G401.6 (cell line): ENCODE measurements at regions not wholly inside any gene's neighbourhood (a gene's known extent, or its start where the extent isn't known, plus 50 kb on each side); places are given as distances from the start of the nearest gene placed in this dataset.

Experiments
- FAIRE-seq: peaks from 2 replicates; lab custom pipeline; 2012; peaks lifted over from hg19 to GRCh38; lab: Jason Lieb, UNC

DNA sequence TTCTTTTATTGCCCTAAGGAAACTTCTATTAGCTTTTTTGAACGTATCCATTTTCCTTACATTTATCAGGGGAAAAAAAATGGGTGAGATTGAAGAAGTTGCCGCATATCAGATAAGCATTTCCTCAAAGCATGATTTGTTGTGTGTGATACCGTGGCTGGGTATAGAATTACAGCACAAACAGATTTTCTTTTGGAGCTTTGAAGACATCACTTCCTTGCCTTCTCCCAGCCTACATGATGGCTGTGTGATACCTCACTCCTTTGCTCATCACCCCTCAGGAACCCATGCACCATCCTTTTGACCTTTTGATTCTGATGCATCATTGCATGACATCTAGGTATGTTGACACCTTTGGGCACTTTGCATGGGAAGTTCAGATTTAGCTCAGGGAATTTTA, 1155.3 kb downstream of the BRD1 start:
- no peak for FAIRE-seq

DNA sequence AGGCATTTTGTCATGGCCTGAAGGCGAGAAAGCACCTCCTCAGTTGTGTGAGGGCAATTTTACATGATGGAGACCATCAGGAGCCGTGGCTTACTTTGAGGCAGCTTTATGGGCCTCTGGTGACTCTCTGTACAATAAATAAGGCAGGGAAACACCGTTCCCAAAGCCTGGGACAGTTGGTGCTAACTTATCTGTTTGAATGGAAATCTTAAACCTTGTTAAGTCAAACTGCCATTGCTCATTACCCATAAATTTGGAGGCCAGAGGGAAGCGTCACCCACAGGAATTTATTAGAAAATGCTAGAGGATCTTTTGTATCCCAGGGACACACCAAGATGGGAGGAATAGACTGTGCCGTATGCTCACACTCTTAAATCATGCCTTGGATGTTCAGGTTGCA, 1156.9 kb downstream of the BRD1 start:
- no peak for FAIRE-seq

DNA sequence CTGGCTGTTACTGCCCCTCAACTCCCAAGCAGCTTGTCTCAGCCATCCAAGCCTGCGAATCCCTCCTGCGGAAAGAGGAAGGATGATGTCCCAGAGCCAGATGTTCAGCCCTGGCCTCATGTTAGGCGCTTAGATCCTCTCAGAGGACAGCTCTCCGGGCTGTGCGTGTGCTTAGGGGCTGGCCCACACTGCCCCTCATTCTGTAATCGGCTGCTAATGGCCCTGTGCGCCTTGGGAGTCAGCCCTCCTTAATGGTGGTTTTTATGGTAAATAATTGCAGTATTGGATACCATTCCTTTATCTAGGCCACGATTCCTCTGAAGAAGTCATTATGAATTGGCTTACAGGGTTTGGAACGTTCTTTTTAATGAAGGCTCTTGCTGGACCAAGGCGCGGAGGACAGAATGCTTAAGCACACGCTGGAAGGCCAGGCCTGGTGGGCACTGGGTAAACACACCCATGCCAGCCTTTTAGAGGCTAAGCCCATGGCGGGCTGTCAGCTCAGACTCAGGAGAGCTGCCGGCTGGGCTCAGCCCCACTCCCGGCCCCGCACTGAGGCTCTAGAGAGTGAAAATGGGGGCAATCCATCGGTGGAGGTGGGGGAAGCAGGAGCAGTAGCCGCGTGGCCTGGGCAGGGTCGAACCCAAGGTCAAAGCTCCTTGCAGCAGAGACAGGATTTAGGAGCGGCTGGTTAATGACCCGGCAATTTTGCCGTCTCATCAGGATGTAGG, 1157.5 kb downstream of the BRD1 start:
- FAIRE-seq, result no peak

DNA sequence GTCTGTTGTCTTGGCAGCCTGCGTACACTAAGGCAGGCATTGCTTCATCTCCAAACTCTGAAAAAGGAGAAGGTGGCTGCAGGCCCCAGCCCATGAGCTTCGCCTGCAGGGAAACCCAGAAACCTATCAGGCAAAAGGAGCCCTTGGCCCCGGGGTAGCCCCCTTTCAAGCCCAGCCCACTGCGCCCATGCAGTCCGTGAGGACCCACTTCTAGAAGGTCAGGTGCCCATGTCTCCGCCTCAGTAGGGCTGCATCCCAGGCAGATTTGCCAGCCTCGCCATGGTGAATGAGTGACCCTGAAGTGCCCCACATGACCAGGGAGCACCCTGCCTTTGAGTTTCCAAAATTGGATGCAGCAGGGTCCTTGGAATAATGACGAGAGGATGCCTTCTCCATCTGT, 1158.4 kb downstream of the BRD1 start:
- FAIRE-seq, result no peak

DNA sequence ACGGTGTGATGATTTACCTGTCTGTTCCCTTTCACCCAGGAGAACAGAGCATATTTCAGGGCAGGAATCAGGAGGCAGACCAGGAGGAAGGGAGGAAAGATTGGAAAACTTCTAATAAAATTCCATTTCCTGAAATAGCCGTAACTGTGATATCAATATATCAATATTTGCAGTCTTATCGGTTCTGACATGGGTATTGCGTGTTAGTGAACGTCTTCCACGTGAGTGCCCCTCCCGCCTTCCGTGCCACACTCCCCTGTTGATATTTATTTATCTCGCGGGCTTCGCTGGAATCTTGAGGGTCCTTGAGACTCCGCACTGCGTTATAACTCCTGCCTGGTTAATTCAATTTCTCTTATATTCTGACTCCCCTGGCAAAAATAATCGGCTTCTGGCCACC, 1160.4 kb downstream of the BRD1 start:
- FAIRE-seq, result no peak

DNA sequence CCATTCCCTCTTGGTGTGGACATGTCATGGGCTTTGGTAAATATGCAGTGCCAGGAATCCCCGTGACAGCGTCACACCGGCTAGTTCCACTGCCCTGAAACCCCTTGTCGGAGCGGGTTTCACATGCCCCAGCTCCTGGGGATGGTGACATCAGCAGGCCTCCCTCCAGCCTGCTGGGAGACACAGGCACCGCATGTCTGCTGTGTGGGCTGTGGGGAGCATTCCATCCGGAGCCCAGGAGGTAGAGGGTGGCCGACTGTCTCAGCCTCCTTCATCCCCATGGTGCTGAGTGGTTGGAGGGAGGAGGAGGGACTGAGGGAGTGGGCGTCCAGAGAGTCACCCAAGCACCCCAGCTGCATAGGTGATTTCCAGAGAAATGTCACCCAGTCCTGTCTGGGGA, 1161.1 kb downstream of the BRD1 start:
- no peak for FAIRE-seq

DNA sequence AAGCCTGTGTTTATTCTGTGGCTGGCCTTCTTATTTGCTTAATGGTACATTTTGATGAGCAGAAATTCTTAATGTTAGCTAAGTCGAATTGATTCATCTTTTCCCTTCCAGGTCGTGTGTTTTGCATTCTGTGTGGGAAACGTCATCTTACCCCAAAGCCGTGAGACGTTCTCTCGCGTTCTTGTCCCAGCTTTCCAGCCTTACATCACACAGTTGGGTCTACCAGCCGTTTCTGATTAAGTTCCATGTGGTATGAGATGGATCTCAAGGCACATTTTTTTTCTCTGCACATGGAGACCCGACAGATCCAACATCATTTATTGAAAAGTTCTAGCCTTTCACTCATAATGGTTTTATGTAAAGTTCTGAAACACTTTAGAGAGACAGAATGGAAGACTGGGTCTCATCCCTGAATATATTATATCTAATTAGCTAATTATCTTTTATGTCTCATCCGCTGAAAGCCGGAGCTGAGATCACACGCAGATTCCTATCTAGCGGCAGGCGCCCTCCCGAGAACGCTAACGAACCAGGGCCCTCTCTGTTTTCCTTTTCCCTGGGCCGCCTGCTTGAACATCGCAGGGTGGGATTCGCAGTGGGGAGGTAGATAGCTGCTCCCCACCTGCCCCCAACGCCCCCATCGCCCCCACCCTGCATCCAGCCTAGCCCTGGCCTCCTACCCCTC, 1162.2 kb downstream of the BRD1 start:
- FAIRE-seq, result no peak

DNA sequence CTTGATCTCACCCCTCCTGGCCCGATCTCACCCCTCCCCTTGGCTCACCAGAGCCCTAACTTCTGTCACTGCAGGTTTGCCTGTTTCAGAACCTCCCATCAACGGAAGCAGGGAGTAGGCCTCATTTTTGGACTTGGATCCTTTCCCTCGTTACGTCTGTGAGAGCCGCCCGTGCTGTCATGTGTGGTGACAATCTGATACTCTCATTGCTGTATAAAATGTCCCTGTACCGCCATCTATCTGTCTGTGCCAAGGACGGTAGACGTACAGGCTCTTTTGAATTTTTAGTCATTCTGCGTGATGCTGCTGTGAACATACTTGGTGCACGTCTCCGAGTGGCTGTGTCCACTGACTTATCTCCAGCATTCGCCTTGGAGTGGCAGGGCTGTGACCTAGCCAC, 1163.1 kb downstream of the BRD1 start:
- FAIRE-seq, result no peak

DNA sequence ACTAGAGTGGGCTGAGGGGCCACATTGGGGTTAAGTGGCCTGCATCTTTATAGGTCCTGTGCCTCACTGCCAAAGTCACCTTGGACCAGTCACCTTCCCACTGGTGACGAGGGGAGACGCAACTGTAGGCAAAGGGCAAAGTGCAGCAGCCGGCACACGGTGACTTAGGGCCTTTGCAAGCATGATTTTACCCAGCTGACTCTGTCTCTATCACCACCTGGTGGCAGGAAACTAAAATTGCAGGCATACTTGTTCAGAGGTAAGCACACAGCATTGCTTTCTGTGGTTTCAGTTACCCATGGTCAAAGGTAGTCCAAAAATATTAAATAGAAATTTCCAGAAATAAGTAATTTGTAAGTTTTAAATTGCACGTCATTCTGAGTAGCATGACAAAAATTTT, 1164.4 kb downstream of the BRD1 start:
- FAIRE-seq, result no peak

DNA sequence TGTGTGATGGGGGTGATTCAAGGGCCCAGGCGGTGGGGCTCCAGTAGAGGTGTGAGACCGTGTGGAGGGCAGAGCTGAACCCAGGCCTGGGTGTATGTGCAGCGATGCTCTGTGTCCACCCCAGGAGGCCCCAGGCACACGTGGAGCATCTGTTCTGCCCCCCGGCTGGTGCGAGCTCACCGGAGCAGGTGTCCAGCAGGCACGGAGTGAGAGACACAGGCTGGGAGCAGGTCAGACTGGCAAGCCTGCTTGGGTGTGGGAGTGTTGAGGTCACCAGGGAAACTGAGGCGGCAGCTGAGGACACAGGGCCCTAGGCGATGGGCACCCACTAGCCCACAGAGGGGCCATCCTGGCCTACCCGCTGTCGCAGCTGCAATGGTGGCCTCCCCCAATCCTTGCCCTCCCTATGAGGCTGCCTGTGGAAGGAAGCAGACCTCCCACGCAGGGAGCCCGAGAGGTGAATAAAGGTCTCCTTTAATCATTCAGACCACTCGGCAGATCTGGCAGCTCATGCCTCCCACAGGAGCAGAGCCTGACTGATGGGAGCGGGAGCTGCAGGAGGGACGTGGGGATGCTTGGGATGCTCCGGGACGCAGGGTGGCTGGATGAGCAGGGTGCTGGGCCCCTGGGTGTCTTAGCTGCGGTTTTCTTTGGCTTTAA, 1165.1 kb downstream of the BRD1 start:
- FAIRE-seq, result no peak

DNA sequence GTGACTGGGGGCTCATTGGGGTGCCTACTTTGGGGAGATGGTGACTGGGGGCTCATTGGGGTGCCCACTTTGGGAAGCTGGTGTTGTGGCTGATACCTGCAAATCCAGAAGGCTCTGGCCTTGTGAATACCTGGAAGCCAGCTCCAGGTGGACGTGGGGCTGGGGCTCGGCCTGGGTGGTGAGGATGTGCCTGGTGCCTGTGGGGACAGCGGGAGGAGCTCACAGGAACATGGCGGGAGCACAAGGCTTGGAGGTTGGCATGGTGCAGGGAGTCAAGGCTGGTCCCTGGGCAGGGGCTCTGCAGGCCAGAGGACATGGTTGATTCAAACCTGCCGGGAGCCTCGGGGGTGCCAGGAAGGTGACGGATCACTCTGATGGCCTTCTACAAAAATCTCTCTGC, 1165.7 kb downstream of the BRD1 start:
- FAIRE-seq, result no peak

DNA sequence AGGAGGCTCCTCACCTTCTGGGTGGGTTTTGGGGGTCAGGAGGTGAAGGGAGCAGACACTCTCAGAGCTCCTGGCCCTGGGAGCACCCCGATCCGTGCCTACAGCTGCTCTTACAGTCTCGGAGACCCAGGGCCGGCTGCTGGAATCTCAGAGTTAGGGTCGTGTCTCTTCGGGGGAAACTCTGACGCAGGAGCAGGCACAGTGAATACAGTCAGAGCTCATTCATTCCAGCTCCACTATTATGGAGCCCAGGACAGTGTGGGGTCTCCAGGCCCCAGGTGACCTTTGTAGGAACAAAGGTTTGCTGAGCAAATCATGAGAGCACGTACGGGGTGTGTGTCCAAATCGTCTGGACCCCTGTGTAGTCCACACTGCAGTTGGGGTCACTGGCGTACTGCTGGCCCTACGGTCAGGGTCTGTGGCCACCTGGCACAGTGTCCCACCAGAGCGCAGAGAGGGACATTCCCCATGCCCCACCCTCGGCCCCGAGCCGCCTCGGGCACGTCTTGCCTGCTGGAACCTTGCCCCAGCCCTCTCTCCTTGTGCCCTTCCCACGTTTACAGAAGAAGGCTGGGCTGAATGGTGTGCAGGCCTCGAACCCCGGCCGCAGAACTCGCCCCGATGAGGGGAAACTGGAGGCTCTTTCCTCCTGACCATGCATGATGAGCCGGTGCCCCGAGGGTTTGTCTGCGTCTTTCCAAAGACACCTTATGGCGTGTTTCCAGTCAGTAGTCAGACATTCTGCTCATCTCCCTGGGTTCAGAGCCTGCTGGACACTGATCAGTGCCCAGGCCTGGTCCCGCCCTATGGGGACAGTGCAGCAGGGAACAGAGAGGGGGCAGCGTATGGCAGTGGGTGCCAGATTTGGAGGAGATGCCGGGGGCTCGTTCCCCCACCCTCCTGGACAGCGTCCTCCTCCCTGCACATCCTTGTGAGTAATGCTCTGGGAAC, 1166.6 kb downstream of the BRD1 start:
- no peak for FAIRE-seq

DNA sequence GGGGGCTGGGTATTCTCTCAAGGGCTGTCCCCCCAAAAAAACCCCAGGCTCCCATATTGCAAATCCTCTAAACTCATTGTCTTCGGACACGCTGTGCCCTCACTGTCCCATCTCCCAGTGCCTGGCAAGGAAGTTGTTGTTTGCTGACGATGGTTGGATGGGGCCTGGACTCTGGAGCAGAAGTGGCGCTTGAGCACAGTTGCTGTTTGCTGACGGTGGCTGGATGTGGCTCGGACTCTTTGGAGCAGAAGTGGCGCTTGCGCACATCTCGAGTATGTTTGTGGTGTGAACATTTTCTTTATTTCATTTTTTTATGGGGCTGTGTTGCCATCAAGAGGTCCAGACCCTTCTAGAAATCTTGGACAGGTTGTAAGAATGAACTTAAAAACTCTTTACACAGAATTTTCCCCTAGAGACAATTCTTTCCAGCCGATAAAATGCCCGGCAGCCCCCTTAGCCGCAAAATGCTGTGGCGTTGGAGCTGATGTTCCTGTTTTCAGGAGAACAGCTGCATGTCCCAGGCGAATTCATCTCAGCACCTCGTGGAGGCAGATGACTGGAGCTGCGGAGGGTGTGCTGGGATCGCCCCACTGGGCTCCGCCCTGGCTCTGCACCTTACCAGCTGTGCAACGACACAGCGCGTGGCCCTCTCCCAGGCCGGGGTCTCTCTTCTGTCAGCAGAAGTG, 1167.4 kb downstream of the BRD1 start:
- FAIRE-seq, result no peak

DNA sequence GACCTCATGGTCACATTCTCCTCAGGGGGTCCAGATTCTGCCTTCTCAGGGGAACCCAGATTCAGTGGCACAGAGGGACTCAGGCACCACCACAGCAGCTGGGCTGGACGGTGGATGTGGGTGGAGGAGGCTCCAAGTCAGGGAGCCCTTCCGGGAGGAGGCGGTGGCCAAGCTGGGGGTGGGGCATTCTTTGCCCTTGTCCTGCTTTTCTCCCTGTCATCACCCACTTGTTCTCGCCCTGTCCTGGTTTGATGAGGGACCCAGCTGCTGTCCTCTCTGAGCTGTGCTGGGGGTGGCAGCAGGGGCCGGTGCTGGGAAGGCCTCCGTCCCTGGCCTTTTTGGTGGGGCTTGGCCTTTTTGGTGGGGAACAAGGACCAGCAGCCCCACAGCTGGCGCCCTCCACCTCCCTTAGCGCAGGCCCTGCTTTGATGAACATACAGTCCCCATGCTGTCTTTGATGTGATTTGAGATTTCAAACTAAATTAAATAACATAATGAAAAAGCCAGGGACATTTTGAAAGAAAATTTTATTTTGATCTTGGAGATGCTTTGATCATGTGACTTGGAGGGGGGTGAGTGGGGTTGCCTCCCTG, 1168.2 kb downstream of the BRD1 start:
- no peak for FAIRE-seq

DNA sequence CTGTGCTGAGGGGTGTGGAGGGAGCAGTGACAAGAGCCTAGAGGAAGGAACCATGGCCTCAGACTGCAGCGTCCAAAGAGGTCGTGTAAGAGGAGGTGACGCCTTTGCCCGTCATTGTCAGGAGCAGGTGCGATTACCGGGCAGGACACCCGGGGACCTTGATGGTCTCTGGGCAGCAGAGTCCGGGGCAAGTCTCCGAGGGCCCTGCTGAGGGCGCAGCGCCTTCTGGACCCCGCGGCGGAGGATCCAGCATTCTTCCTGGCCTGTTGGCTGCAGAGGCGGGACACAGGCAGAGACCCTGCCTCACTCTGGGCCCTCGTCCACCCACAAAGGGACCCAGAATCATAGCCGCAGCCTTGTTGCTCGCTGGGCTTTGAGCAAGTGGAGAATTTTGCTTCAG, 1168.8 kb downstream of the BRD1 start:
- no peak for FAIRE-seq

DNA sequence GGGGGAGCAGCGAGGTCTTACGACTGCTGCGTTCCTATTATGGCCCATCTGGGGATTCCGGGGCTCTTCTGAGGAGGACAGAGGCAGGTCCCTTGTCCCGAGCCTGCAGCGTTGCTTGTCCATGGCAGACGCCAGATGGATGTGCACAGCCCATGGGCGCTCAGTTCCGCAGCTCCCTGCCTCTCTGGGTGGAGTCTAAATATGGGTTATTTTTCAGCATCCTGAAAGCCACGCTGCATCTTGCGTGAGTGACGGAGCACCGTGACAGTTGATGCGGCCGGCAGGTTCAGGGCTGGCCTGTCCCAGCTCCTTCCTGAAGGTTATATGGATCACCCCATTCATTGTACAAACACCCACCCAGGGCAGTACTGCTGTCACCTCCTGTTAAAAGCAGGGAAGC, 1169.4 kb downstream of the BRD1 start:
- FAIRE-seq, result no peak

DNA sequence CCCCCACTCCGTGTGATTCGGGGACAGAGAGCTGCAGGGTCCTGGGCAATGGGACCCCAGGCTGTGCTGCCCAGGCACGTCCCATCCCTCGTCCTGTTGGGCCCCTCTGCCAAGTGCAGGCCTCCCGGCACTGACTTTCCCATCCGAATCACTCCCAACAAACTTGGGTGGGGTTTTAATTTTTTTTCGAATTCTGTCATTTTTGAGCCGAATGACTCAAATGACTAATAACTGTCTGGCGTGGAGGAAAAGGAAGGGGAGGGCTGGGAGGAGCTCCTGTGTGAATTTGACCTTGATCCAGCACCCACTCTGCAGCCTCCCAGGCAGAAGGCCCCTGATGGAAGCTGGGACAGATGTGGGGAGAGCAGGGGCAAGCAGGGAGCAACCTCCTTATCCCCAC, 1173.2 kb downstream of the BRD1 start:
- FAIRE-seq, result no peak

DNA sequence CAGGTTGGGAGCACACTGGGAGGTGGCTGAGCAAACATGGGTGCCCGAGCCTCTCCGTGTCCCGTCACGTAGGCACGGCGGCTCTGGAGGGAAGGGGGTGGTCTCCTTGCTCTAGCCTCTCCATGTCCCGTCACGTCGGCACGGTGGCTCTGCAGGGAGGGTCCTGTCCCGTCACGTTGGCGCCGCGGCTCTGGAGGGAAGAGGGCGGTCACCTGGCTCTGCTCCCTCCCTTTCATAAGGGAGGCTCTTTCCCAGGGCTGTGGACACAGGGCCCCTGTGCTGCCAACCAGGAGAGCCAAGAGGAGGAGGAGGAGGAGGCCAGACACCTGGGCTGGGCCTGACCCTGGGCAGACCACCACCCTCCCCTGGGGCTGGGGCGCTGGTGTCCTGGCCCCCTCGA, 1173.7 kb downstream of the BRD1 start:
- no peak for FAIRE-seq

DNA sequence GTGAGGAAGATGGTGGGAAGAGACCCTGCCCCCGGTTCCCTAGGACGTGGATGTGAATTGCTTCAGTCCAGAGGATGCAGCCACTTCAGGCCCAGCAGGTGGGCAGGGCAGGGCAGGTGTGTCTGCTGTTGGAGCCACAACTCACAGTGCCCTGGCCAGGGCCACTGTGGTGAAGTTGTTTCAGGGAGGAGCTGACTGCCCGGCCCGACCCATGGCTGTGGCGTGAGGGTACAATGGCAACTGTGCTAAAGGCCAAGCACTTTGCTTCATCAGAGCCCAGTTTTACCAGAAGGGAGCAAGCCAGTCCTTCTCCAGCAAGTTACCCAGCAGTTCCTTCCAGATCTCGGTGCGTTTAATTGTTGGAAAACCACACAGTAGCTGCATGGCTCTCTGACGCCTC, 1174.4 kb downstream of the BRD1 start:
- FAIRE-seq, result no peak

DNA sequence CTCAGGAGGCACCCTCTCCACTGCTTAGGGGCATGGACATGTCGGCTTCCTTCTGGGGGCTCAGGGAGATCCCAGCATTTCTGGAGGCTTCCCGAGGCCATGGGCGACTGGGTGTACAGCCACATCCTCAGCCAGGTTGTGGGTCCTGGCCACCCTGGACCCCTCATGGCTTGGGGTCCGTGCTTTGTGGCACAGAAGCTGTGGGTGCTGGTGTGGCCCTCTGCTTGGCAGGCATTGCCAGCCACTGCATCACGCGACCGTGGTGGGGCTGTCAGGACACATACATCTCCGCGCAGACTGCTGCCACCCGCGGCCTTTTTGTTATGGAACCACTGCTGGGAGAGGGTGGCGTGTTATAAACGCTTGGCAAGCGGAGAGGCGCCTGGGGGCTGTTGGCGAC, 1174.9 kb downstream of the BRD1 start:
- FAIRE-seq, result no peak

DNA sequence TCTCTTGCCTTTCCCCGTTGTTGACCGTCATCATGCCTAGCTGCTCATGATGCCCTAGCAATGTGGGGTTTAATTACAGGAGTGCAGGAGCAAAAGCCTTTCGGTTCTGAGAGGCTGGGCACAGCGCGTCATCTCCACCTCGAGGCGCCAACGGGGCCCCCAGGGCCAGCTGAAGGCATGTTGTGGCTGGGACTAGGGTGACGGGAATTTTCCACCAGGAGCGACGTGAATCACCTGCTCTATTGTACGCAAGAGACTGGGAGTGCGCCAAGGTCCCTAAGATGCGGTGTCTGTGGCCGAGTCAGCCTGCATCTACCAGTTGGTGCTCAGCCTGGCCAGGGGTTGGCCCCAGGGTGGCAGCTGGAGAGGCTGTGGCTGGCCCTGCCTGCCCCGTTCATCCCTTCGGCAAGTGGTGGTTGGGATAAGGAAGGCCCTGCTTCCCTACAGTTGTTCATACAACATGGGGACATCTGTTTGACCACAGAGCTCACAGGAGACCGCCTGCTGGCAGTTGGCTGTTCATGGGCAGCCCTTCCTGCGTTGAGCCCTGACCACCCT, 1175.6 kb downstream of the BRD1 start:
- FAIRE-seq, result no peak
